Fibroblast of mammary gland (primary cell): ENCODE measurements at regions not wholly inside any gene's neighbourhood (a gene's known extent, or its start where the extent isn't known, plus 50 kb on each side); places are given as distances from the start of the nearest gene placed in this dataset.

Experiments used
- DNase-seq: peaks from one replicate; pipeline ENCODE4 v3.0.0-alpha.2; 2010; ENCODE audit warnings: low read depth
- H3K4me3 ChIP-seq: 2 replicates; pipeline ENCODE4 v1.5.1; 2011; ENCODE audit warnings: low read depth, mild to moderate bottlenecking, low read length, moderate library complexity; ENCODE audit not compliant: control insufficient read depth
- CTCF ChIP-seq: conservative IDR thresholded peaks from 2 replicates; pipeline ENCODE4 v1.5.1; 2011; ENCODE audit warnings: low read depth, low read length, inconsistent platforms; ENCODE audit not compliant: control insufficient read depth, insufficient read depth

GRCh38 chr4:45345558-45345957, 619.2 kb upstream of the GNPDA2 start:
- DNase-seq: no peak
- H3K4me3 ChIP-seq: no peak overlapping the region
- no peak for TF ChIP-seq CTCF

- TF ChIP-seq CTCF: no peak
- no peak for DNase-seq
- H3K4me3 ChIP-seq: no peak overlapping the region
Observed at GRCh38 chr4:45331802-45332201, 605.4 kb upstream of the GNPDA2 start.

GRCh38 chr4:45327544-45327943, 601.2 kb upstream of the GNPDA2 start:
- DNase-seq: no peak
- no peak overlapping the region for H3K4me3 ChIP-seq
- no peak for TF ChIP-seq CTCF

GRCh38 chr4:45324455-45325417, 598.4 kb upstream of the GNPDA2 start:
- no peak for TF ChIP-seq CTCF
- no peak overlapping the region for H3K4me3 ChIP-seq
- no peak for DNase-seq

- DNase-seq: no peak
- no peak for TF ChIP-seq CTCF
- no peak overlapping the region for H3K4me3 ChIP-seq
Observed at GRCh38 chr4:45323453-45324058, 597.2 kb upstream of the GNPDA2 start.

GRCh38 chr4:45317739-45318138, 591.4 kb upstream of the GNPDA2 start:
- no peak overlapping the region for H3K4me3 ChIP-seq
- DNase-seq: no peak
- no peak for TF ChIP-seq CTCF
